H9 (cell line): ENCODE measurements at regions not wholly inside any gene's neighbourhood (a gene's known extent, or its start where the extent isn't known, plus 50 kb on each side); places are given as distances from the start of the nearest gene placed in this dataset.
"Not testable (repeated sequence)": the region's sequence is repeated elsewhere in the genome, so short reads cannot be mapped to it uniquely, and the experiment has no call there.

Experiments
- DNase-seq: peaks from one replicate; pipeline ENCODE4 v3.0.0-alpha.2; 2017
- H2AFZ ChIP-seq: one replicate; pipeline ENCODE4 v1.6.1; 2013; ENCODE audit warnings: mild to moderate bottlenecking, low read length, control low read depth, moderate library complexity
- H2AK5ac ChIP-seq: 2 replicates; pipeline ENCODE4 v1.6.1; 2013; ENCODE audit warnings: low read length, control low read depth, mixed read lengths; ENCODE audit not compliant: insufficient read length
- H2BK120ac ChIP-seq: one replicate; pipeline ENCODE4 v1.6.1; 2013; ENCODE audit warnings: low read depth, mild to moderate bottlenecking, low read length, control low read depth, inconsistent platforms; ENCODE audit not compliant: poor library complexity, severe bottlenecking
- H2BK12ac ChIP-seq: 2 replicates; pipeline ENCODE4 v1.6.1; 2013; ENCODE audit warnings: low read length, control low read depth, mixed read lengths, low read depth; ENCODE audit not compliant: insufficient read length
- H2BK15ac ChIP-seq: 2 replicates; pipeline ENCODE4 v1.6.1; 2013; ENCODE audit warnings: low read depth, low read length, control low read depth
- H2BK20ac ChIP-seq: one replicate; pipeline ENCODE4 v1.6.1; 2013; ENCODE audit warnings: low read depth, mild to moderate bottlenecking, low read length, control low read depth, inconsistent platforms; ENCODE audit not compliant: poor library complexity, severe bottlenecking
- H2BK5ac ChIP-seq: 2 replicates; pipeline ENCODE4 v1.6.1; 2013; ENCODE audit warnings: low read length, control low read depth, mixed read lengths; ENCODE audit not compliant: insufficient read length
- H3K14ac ChIP-seq: 2 replicates; pipeline ENCODE4 v1.6.1; 2013; ENCODE audit warnings: low read length, control low read depth; ENCODE audit not compliant: insufficient read depth
- H3K18ac ChIP-seq: 2 replicates; pipeline ENCODE4 v1.6.1; 2013; ENCODE audit warnings: low read depth, mild to moderate bottlenecking, mixed read lengths, low read length, control low read depth; ENCODE audit not compliant: insufficient read length
- H3K23ac ChIP-seq: 2 replicates; pipeline ENCODE4 v1.6.1; 2013; ENCODE audit warnings: low read length, control low read depth, mixed read lengths, low read depth; ENCODE audit not compliant: insufficient read length
- H3K23me2 ChIP-seq: 2 replicates; pipeline ENCODE4 v1.6.1; 2013; ENCODE audit warnings: low read depth, mild to moderate bottlenecking, mixed read lengths, low read length, control low read depth; ENCODE audit not compliant: insufficient read length, poor library complexity, severe bottlenecking
- H3K27ac ChIP-seq: 2 replicates; pipeline ENCODE4 v1.5.1; 2013; ENCODE audit warnings: low read length, control low read depth, mixed read lengths, low read depth; ENCODE audit not compliant: insufficient read length
- H3K27me3 ChIP-seq: 2 replicates; pipeline ENCODE4 v1.6.1; 2013; ENCODE audit warnings: low read length, control low read depth, inconsistent platforms; ENCODE audit not compliant: insufficient read depth
- H3K4ac ChIP-seq: 2 replicates; pipeline ENCODE4 v1.6.1; 2013; ENCODE audit warnings: low read depth, mild to moderate bottlenecking, control low read depth, inconsistent platforms, low read length, moderate library complexity
- H3K4me1 ChIP-seq: 2 replicates; pipeline ENCODE4 v1.6.1; 2013; ENCODE audit warnings: low read length, control low read depth, inconsistent platforms; ENCODE audit not compliant: insufficient read depth
- H3K4me2 ChIP-seq: 2 replicates; pipeline ENCODE4 v1.6.1; 2013; ENCODE audit warnings: low read length, control low read depth, mixed read lengths; ENCODE audit not compliant: insufficient read length, insufficient read depth
- H3K56ac ChIP-seq: 2 replicates; pipeline ENCODE4 v1.6.1; 2013; ENCODE audit warnings: low read depth, mild to moderate bottlenecking, mixed read lengths, low read length, control low read depth; ENCODE audit not compliant: insufficient read length
- H3K79me1 ChIP-seq: 2 replicates; pipeline ENCODE4 v1.6.1; 2013; ENCODE audit warnings: low read depth, mild to moderate bottlenecking, moderate library complexity, low read length, control low read depth, inconsistent platforms; ENCODE audit not compliant: insufficient read depth, poor library complexity, severe bottlenecking
- H3K79me2 ChIP-seq: 2 replicates; pipeline ENCODE4 v1.6.1; 2013; ENCODE audit warnings: low read length, control low read depth, inconsistent platforms; ENCODE audit not compliant: insufficient read depth
- H3K9ac ChIP-seq: 2 replicates; pipeline ENCODE4 v1.6.1; 2013; ENCODE audit warnings: low read length, control low read depth, mixed read lengths; ENCODE audit not compliant: insufficient read length; ENCODE audit errors: extremely low read depth
- H3K9me3 ChIP-seq: one replicate; pipeline ENCODE4 v1.6.1; 2013; ENCODE audit warnings: low read depth, low read length, inconsistent platforms; ENCODE audit not compliant: control insufficient read depth
- H3T11ph ChIP-seq: one replicate; pipeline ENCODE4 v1.6.1; 2013; ENCODE audit warnings: mild to moderate bottlenecking, low read length, control low read depth, inconsistent platforms
- H4K20me1 ChIP-seq: one replicate; pipeline ENCODE4 v1.6.1; 2013; ENCODE audit not compliant: control insufficient read depth, insufficient read length, insufficient read depth
- H4K5ac ChIP-seq: 2 replicates; pipeline ENCODE4 v1.6.1; 2013; ENCODE audit warnings: low read depth, mild to moderate bottlenecking, mixed read lengths, low read length, control low read depth; ENCODE audit not compliant: insufficient read length
- H4K8ac ChIP-seq: replicated peaks from 2 replicates; pipeline ENCODE4 v1.6.1; 2013; ENCODE audit warnings: low read length, control low read depth, mixed read lengths, low read depth; ENCODE audit not compliant: insufficient read length
- H4K91ac ChIP-seq: 2 replicates; pipeline ENCODE4 v1.6.1; 2013; ENCODE audit warnings: low read depth, mild to moderate bottlenecking, moderate library complexity, mixed read lengths, low read length, control low read depth; ENCODE audit not compliant: insufficient read length
- H3K27ac Mint-ChIP-seq, 3 experiments: 2 replicates in 2 of 3; 3 replicates in 1 of 3; pipeline ENCODE4 v1.8.0; 2020 to 2021; ENCODE audit warnings: mixed read lengths in 3 of 3, mild to moderate bottlenecking in 1 of 3, moderate library complexity in 1 of 3
- H3K27me3 Mint-ChIP-seq: 2 replicates; pipeline ENCODE4 v1.8.0; 2021; ENCODE audit warnings: low read depth, mild to moderate bottlenecking, moderate library complexity, mixed read lengths
- H3K36me3 Mint-ChIP-seq, 3 experiments: 2 replicates in 2 of 3; 3 replicates in 1 of 3; pipeline ENCODE4 v1.8.0; 2020 to 2021; ENCODE audit warnings: low read depth in 3 of 3, mixed read lengths in 3 of 3; ENCODE audit not compliant: insufficient read depth in 1 of 3
- H3K4me1 Mint-ChIP-seq, 2 experiments: 2 replicates each; pipeline ENCODE4 v1.8.0; 2020; ENCODE audit warnings: mixed read lengths in 2 of 2
- H3K4me3 Mint-ChIP-seq, 2 experiments: 2 replicates in 1 of 2; 3 replicates in 1 of 2; pipeline ENCODE4 v1.8.0; 2020 to 2021; ENCODE audit warnings: mild to moderate bottlenecking in 2 of 2, mixed read lengths in 2 of 2, moderate library complexity in 1 of 2
- H3K9me3 Mint-ChIP-seq, 2 experiments: 2 replicates in 1 of 2; 3 replicates in 1 of 2; pipeline ENCODE4 v1.8.0; 2020; ENCODE audit warnings: mild to moderate bottlenecking in 2 of 2, mixed read lengths in 2 of 2, moderate library complexity in 1 of 2
- WGBS: extraction: QIAGEN DNeasy Blood & Tissue Kit; methylation state at CpG from one replicate; pipeline ENCODE4 v1.1.7; 2013; ENCODE audit warnings: missing lambda C conversion rate, low lambda C conversion rate, mixed read lengths; ENCODE audit not compliant: insufficient read length; ENCODE audit errors: extremely low coverage; 5-methylcytosine and 5-hydroxymethylcytosine counted together
- TF ChIP-seq, protein P1 (sequence below): fragments of 200-600 bp; sonication (generic); conservative IDR thresholded peaks from 3 replicates; pipeline ENCODE4 v1.8.0; 2021; ENCODE audit warnings: antibody characterized with exemption, mild to moderate bottlenecking

DNA sequence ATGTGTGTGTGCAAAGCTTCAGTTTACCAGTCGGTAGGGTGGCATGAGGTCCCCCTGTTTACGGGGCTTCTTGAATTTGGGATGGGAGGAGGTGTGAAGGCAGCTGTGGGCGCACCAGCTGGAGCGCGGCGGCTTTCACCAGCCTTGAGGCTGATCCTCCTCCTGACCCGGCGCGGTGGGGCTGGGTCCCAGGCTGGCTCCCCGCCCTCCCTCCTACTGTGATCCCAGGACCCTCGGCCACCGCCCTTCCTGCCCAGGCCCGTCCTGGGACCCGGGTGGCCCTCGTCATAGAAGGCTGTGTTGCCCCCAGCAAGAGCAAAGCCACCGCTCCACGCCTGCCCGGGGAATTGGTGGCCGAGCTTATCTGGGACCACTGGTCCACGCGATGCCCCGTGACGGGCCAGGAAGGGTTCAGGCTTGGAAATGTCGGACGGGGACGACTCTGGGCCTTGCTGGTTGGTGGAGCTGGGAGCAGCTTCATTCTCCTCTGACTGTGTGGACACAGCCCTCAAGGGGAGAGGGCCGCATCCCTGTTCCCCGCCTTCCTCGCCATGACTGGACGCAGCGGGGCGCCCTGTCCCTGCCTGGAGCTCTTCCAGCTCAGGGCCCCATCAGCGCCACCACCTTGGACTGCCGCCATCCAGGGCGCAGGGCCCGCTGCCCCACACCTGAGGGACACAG, 271.1 kb upstream of the IRX1 start:
- peaks cover 0 to 8% of the 10 kb centered on the region in 2 experiments; a peak in 2 of 4 replicates for H3K4me1 Mint-ChIP-seq

DNA sequence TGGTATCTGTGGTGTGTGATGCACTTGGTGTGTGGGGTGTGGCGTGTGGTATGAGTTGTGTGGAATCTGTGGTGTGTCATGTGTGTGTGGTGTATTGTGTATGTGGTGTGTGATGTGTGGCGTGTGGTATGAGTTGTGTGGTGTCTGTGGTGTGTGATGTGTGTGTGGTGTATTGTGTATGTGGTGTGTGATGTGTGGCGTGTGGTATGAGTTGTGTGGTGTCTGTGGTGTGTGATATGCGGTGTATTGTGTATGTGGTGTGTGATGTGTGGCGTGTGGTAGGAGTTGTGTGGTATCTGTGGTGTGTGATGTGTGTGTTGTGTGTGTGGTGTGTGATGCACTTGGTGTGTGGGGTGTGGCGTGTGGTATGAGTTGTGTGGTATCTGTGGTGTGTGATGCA, 271.7 kb upstream of the IRX1 start:
- WGBS: 100% methylated on average over 4 of the region's 6 CpGs
- H3K4me3 Mint-ChIP-seq, H2AFZ ChIP-seq: not testable (repeated sequence)

More for the DNA sequence above, 271.1 kb upstream of the IRX1 start:
- Histone ChIP-seq H3K79me1 (no peaks in the 10 kb centered on the region), H2BK120ac (no peak overlapping the region), H3K18ac (no peak overlapping the region), H3K9ac (no peak overlapping the region), H2AK5ac (no peak overlapping the region), H3K14ac (no peak overlapping the region), H2BK15ac (no peak overlapping the region), H4K20me1 (no peaks in the 10 kb centered on the region), H3T11ph (no peak overlapping the region), H3K27me3 (no peaks in the 10 kb centered on the region), H3K56ac (no peak overlapping the region), H2BK12ac (no peak overlapping the region), H3K79me2 (no peaks in the 10 kb centered on the region), H4K91ac (no peak overlapping the region), H3K4ac (no peak overlapping the region), H3K23me2 (no peaks in the 10 kb centered on the region), H2BK20ac (no peak overlapping the region), H3K4me2 (no peak overlapping the region), H3K4me1 (peaks cover 3% of the 10 kb centered on the region; the same call in 1 of the 2 replicates), H4K8ac (no peak overlapping the region), H4K5ac (no peak overlapping the region), H3K23ac (no peak overlapping the region), H3K9me3 (no peaks in the 10 kb centered on the region), H2BK5ac (no peak overlapping the region), H3K27ac (no peak overlapping the region), H2AFZ (no peak overlapping the region)
- Mint-ChIP-seq H3K27me3 (no peaks in the 10 kb centered on the region), H3K9me3 (no peaks in the 10 kb centered on the region; a peak in 1 of 5 replicates), H3K36me3 (no peaks in the 10 kb centered on the region; a peak in 1 of 7 replicates), H3K27ac (no peak overlapping the region), H3K4me3 (no peak overlapping the region)
- no CpG with 5 or more reads among the region's 36 CpGs for WGBS
- peak; percentile 38 for DNase-seq
- TF ChIP-seq, protein P1, sequence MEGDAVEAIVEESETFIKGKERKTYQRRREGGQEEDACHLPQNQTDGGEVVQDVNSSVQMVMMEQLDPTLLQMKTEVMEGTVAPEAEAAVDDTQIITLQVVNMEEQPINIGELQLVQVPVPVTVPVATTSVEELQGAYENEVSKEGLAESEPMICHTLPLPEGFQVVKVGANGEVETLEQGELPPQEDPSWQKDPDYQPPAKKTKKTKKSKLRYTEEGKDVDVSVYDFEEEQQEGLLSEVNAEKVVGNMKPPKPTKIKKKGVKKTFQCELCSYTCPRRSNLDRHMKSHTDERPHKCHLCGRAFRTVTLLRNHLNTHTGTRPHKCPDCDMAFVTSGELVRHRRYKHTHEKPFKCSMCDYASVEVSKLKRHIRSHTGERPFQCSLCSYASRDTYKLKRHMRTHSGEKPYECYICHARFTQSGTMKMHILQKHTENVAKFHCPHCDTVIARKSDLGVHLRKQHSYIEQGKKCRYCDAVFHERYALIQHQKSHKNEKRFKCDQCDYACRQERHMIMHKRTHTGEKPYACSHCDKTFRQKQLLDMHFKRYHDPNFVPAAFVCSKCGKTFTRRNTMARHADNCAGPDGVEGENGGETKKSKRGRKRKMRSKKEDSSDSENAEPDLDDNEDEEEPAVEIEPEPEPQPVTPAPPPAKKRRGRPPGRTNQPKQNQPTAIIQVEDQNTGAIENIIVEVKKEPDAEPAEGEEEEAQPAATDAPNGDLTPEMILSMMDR: no peak

More for the DNA sequence above, 271.7 kb upstream of the IRX1 start:
- not testable (repeated sequence) for H3K4me1 ChIP-seq, H3K79me2 ChIP-seq, H3K23me2 ChIP-seq, DNase-seq, H2BK120ac ChIP-seq, H2BK20ac ChIP-seq, H3K27me3 Mint-ChIP-seq, H3K9me3 Mint-ChIP-seq, H3K18ac ChIP-seq, H4K5ac ChIP-seq, H2BK5ac ChIP-seq, H3K9ac ChIP-seq, H3K36me3 Mint-ChIP-seq, H3T11ph ChIP-seq, H2BK15ac ChIP-seq, H3K4me2 ChIP-seq, H3K9me3 ChIP-seq, H3K79me1 ChIP-seq, H3K14ac ChIP-seq, H4K91ac ChIP-seq, H3K4me1 Mint-ChIP-seq, H3K27me3 ChIP-seq, H2BK12ac ChIP-seq, H3K23ac ChIP-seq, H4K20me1 ChIP-seq, H3K4ac ChIP-seq, H3K27ac ChIP-seq, H3K27ac Mint-ChIP-seq, H3K56ac ChIP-seq, H2AK5ac ChIP-seq
- peak overlapping the region; percentile 2 for H4K8ac ChIP-seq
